ENCODE measurements at regions not wholly inside any gene's neighbourhood (a gene's known extent, or its start where the extent isn't known, plus 50 kb on each side); places are given as distances from the start of the nearest gene placed in this dataset.

GRCh38 chr16:35639233-35640205 lies 2180.1 kb downstream of the TP53TG3F start:
- TF ChIP-seq REST (IDR thresholded peaks at IDR 0.05; ENCODE audit: insufficient replicate concordance, low read depth) = no peak
- no peak for TF ChIP-seq CTCF (IDR thresholded peaks at IDR 0.05; ENCODE audit: insufficient read depth, low read length)
